Uterus (tissue), 3 donors: ENCODE measurements at regions not wholly inside any gene's neighbourhood (a gene's known extent, or its start where the extent isn't known, plus 50 kb on each side); places are given as distances from the start of the nearest gene placed in this dataset.

Experiments
- DNase-seq, 2 donors: peaks; one replicate each; pipeline ENCODE4 v3.0.0-alpha.2; 2019 to 2020
- H3K27ac ChIP-seq, 2 donors: fragments of 200-600 bp; sonication (generic); 1 replicate in 1 of 2; 2 replicates in 1 of 2; pipeline ENCODE4 v1.5.1; 2016 to 2018
- H3K27me3 ChIP-seq, 2 donors: fragments of 200-600 bp; sonication (generic); one replicate each; pipeline ENCODE4 v1.5.1; 2018 to 2019; ENCODE audit warnings: control low read depth in 1 of 2
- H3K36me3 ChIP-seq, 2 donors: fragments of 200-600 bp; sonication (generic); one replicate each; pipeline ENCODE4 v1.5.1; 2019; ENCODE audit warnings: control low read depth in 1 of 2
- H3K4me1 ChIP-seq, 2 donors: fragments of 200-600 bp; sonication (generic); one replicate each; pipeline ENCODE4 v1.5.1; 2018 to 2019; ENCODE audit warnings: control low read depth in 1 of 2
- H3K4me3 ChIP-seq, 2 donors: fragments of 200-600 bp; sonication (generic); 1 replicate in 1 of 2; 2 replicates in 1 of 2; pipeline ENCODE4 v1.5.1; 2018 to 2019; ENCODE audit warnings: mild to moderate bottlenecking in 1 of 2
- H3K9me3 ChIP-seq, 2 donors: fragments of 200-600 bp; sonication (generic); one replicate each; pipeline ENCODE4 v1.5.1; 2019; ENCODE audit warnings: control low read depth in 1 of 2
- POLR2A ChIP-seq, 2 donors: fragments of 450-650 bp; IDR thresholded peaks; one replicate each; pipeline ENCODE4 v1.6.1; 2016; ENCODE audit warnings: antibody characterized with exemption in 2 of 2, mild to moderate bottlenecking in 1 of 2, moderate library complexity in 1 of 2
- intact Hi-C: fragments of 100-400 bp; cut with DNase I; formaldehyde crosslinking; loops from one replicate; pipeline ENCODE4 v1.15.1; 2023; ENCODE audit warnings: low total_unique reads
- TF ChIP-seq, protein P1 (sequence below), 4 experiments: fragments of 200-600 bp in 2 of 4; fragments of 450-650 bp in 2 of 4; sonication (generic) in 2 of 4; IDR thresholded peaks; one replicate each; pipeline ENCODE4 v1.5.1; 2016 to 2019; ENCODE audit warnings: antibody characterized with exemption in 4 of 4, mild to moderate bottlenecking in 2 of 4, moderate library complexity in 1 of 4
- donor health status: DM: yes; HTN: yes; CAD: no.

DNA sequence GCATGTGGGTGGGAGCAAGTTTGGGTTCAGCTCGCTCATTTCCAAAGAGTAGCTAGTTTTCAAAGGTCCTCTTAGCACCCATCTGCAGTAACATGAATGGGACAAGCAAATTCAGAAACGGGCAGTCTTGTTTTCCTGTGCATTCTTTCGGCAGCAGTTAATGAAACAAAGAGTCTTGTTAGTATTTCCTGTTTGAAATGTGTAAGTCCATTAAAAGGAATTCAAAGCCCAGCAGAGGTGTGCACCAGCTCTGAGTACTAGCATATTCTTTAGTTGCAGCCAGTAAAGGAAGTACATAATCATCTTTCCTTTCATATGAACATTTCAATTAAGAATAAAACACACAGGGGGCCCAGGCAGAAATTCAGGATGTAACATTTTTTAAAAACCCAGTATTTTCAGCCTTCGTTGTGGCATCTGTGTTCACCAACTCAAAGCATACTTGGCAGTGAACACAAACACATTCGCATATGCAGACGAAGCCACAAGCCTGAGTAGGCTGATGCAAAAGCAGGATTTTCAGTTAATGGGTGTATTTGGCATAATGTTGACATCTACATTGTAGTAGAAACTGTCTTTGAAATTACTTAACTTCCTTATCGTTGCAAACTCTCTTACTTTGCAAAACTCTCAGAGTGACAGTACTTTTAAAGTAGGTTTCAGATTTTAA lies 570.0 kb upstream of the FLRT2 start:
- intact Hi-C loops: no loop called here
- no peaks in the 10 kb centered on the region for H3K27me3 ChIP-seq
- no peak overlapping the region for H3K4me3 ChIP-seq
- no peaks in the 10 kb centered on the region for H3K9me3 ChIP-seq
- no peaks in the 10 kb centered on the region for H3K36me3 ChIP-seq
- TF ChIP-seq, protein P1, sequence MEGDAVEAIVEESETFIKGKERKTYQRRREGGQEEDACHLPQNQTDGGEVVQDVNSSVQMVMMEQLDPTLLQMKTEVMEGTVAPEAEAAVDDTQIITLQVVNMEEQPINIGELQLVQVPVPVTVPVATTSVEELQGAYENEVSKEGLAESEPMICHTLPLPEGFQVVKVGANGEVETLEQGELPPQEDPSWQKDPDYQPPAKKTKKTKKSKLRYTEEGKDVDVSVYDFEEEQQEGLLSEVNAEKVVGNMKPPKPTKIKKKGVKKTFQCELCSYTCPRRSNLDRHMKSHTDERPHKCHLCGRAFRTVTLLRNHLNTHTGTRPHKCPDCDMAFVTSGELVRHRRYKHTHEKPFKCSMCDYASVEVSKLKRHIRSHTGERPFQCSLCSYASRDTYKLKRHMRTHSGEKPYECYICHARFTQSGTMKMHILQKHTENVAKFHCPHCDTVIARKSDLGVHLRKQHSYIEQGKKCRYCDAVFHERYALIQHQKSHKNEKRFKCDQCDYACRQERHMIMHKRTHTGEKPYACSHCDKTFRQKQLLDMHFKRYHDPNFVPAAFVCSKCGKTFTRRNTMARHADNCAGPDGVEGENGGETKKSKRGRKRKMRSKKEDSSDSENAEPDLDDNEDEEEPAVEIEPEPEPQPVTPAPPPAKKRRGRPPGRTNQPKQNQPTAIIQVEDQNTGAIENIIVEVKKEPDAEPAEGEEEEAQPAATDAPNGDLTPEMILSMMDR (IDR thresholded peaks at IDR 0.05): no peak
- TF ChIP-seq POLR2A (IDR thresholded peaks at IDR 0.05): no peak
- no peak overlapping the region for H3K27ac ChIP-seq
- no peak for DNase-seq
- H3K4me1 ChIP-seq: no peaks in the 10 kb centered on the region

DNA sequence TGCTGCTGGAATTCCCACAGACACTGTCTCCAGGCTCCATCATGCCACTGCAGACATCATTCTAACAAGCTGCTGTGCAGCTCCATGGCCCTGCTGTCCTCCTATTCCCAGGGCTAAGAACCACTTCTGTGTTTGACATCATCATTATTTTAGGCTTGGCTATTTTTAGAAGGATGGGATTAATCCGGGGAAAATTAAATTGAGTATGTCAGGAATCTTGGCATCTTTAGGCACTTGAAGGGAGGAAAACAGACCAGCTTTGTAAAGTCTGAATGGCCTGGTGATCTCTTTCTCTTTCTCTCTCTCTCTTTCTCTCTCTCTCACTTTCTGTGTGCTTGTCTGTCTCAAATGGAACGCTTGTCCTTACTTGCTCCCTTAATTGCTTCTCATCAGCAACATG lies 568.3 kb upstream of the FLRT2 start:
- Histone ChIP-seq H3K27me3 (no peaks in the 10 kb centered on the region), H3K36me3 (no peaks in the 10 kb centered on the region), H3K4me1 (no peaks in the 10 kb centered on the region), H3K27ac (no peak overlapping the region), H3K9me3 (no peaks in the 10 kb centered on the region), H3K4me3 (no peak overlapping the region)
- no peak for TF ChIP-seq POLR2A (IDR thresholded peaks at IDR 0.05)
- TF ChIP-seq, protein P1 (IDR thresholded peaks at IDR 0.05): no peak
- intact Hi-C loops: no loop called here
- no peak for DNase-seq

DNA sequence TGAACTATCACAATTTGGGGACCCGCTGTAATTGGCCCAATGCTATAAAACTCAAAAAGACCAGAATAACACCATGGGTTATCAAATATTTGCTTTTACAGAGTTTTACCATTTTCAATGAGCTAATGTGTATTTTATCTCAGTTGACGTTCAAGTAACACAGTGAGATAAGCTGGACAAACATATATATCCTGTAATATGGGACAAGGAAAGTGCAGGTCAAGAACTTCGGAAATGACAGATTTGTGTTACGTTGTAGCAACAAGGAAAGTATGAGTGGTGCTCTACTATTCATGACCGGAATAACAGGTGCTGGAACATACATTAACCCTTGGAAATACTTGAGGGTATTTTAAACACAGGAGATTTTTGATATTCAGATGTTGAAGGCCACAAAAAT lies 566.4 kb upstream of the FLRT2 start:
- Histone ChIP-seq H3K4me1 (no peaks in the 10 kb centered on the region), H3K27me3 (no peaks in the 10 kb centered on the region), H3K9me3 (no peaks in the 10 kb centered on the region), H3K27ac (no peak overlapping the region), H3K36me3 (no peaks in the 10 kb centered on the region), H3K4me3 (no peak overlapping the region)
- DNase-seq: no peak
- intact Hi-C loops: no loop called here
- TF ChIP-seq, protein P1 (IDR thresholded peaks at IDR 0.05): no peak
- TF ChIP-seq POLR2A (IDR thresholded peaks at IDR 0.05): no peak

DNA sequence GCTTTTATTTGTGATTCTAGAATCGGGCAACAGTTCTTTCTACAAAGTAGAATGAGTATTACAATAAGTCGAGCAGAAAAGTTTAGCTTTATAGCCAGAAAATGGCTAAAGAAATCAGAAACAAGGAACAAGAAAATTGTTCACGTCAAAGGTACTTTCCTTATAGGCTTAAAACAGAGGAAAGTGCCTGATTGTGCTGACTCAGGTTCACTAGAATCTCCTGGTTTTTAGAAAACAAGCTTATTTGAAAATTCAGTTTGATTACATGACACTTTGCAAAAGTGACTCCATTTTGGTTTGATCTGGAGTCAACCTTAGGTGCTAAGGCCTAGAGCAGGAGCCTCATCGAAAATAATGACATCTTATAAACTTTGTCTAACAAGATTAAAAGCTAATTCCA lies 564.7 kb upstream of the FLRT2 start:
- DNase-seq: no peak
- Histone ChIP-seq H3K9me3 (no peaks in the 10 kb centered on the region), H3K27ac (no peak overlapping the region), H3K36me3 (no peaks in the 10 kb centered on the region), H3K27me3 (no peaks in the 10 kb centered on the region), H3K4me3 (no peak overlapping the region), H3K4me1 (no peaks in the 10 kb centered on the region)
- intact Hi-C loops: no loop called here
- no peak for TF ChIP-seq POLR2A (IDR thresholded peaks at IDR 0.05)
- TF ChIP-seq, protein P1 (IDR thresholded peaks at IDR 0.05): no peak

DNA sequence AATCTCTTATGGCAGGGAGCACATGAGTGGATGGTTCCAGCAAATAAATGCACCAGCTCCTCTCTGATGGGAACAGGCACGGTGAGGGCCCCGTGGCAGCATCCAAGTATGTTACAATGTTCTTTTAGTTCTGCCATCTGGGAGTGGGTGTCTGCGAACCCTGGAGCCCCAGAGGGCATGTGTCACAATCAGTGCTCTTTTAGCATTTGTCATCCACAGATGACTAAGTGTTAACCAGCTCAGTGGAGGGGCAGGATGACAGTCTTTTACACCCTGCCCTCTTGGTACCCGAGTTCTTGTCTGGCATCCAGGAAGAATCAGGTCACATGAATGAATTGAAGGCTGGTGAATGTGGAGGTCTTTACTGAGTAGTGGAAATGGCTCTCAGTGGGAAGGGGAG lies 560.4 kb upstream of the FLRT2 start:
- H3K27me3 ChIP-seq: no peaks in the 10 kb centered on the region
- H3K27ac ChIP-seq: no peak overlapping the region
- no peaks in the 10 kb centered on the region for H3K4me1 ChIP-seq
- no peaks in the 10 kb centered on the region for H3K36me3 ChIP-seq
- DNase-seq: no peak
- no peaks in the 10 kb centered on the region for H3K9me3 ChIP-seq
- intact Hi-C loops: no loop called here
- H3K4me3 ChIP-seq: no peak overlapping the region
- TF ChIP-seq, protein P1 (IDR thresholded peaks at IDR 0.05): no peak
- no peak for TF ChIP-seq POLR2A (IDR thresholded peaks at IDR 0.05)
